IgD-negative memory B cell (primary cell): ENCODE measurements at regions not wholly inside any gene's neighbourhood (a gene's known extent, or its start where the extent isn't known, plus 50 kb on each side); places are given as distances from the start of the nearest gene placed in this dataset.
A peak's percentile ranks its signal among the peaks of the same experiment; 100 is the strongest.
"Not testable (repeated sequence)": the region's sequence is repeated elsewhere in the genome, so short reads cannot be mapped to it uniquely, and the experiment has no call there.

Experiments
- H3K27ac Mint-ChIP-seq, 3 donors: one replicate each; pipeline ENCODE4 v1.8.0; 2020 to 2022; ENCODE audit warnings: mild to moderate bottlenecking in 3 of 3, mixed read lengths in 3 of 3, moderate library complexity in 1 of 3
- H3K27me3 Mint-ChIP-seq: one replicate; pipeline ENCODE4 v1.8.0; 2021; ENCODE audit warnings: mixed read lengths
- H3K36me3 Mint-ChIP-seq: one replicate; pipeline ENCODE4 v1.8.0; 2020; ENCODE audit warnings: mild to moderate bottlenecking, mixed read lengths
- H3K4me1 Mint-ChIP-seq, 3 donors: one replicate each; pipeline ENCODE4 v1.8.0; 2020 to 2022; ENCODE audit warnings: mixed read lengths in 3 of 3, mild to moderate bottlenecking in 1 of 3
- H3K4me3 Mint-ChIP-seq, 4 donors: one replicate each; pipeline ENCODE4 v1.8.0; 2020 to 2022; ENCODE audit warnings: mild to moderate bottlenecking in 4 of 4, mixed read lengths in 4 of 4, moderate library complexity in 3 of 4
- H3K9me3 Mint-ChIP-seq, 3 donors: one replicate each; pipeline ENCODE4 v1.8.0; 2020 to 2021; ENCODE audit warnings: mixed read lengths in 3 of 3, mild to moderate bottlenecking in 1 of 3

DNA sequence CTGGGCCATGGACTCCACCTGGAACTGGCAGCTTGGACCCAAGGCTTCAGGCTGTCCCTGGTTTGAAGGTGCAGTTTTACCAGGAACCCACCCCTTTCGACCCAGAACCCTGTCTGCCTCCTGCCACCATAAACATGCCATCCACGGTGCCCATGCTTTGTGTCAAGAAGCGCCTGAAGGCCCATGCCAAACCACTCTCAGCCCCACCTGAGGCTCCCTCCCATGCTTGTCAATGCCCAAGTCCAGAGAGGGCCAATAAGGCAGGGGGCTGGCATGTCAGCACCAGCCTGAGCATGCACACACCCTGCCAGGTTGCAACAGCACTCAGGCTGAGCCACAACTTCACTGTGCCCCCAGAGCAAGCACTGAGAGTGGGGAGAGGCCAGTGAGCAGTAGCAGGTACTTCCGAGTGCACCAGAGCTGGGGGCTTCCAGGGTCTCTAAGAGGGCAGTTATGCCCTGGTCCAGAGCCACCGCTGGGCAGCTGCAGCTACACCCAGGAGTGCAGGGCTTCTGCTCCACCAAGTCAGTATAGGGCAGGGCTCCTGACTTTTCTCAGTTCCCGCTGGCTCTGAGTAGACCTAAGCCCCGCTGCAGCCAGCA lies 1256.0 kb downstream of the AMY1C start:
- Mint-ChIP-seq H3K36me3 (no peaks in the 10 kb centered on the region), H3K27ac (no peak overlapping the region), H3K27me3 (no peaks in the 10 kb centered on the region), H3K9me3 (peaks cover 0 to 1% (median 0%) of the 10 kb centered on the region in 3 donors), H3K4me3 (no peak overlapping the region), H3K4me1 (no peaks in the 10 kb centered on the region)

DNA sequence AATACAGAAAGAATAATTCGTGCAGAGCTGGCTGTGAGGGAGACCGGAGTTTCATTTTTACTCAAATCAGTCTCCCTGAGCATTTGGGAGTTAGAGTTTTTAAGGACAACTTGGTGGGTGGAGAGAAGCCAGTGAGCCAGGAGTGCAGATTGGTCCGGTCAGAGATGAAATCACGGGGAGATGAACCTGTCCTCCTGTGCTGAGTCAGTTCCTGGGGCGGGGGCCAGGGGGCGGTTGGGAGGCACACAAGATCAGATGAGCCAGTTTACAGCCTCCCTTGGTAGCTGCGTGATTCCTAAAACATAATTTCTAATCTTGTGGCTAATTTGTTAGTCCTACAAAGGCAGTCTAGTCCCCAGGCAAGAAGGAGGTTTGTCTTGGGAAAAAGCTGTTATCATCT lies 1267.9 kb downstream of the AMY1C start:
- no peaks in the 10 kb centered on the region for H3K36me3 Mint-ChIP-seq
- H3K4me1 Mint-ChIP-seq: no peaks in the 10 kb centered on the region
- no peak overlapping the region for H3K27ac Mint-ChIP-seq
- H3K27me3 Mint-ChIP-seq: no peaks in the 10 kb centered on the region
- no peak overlapping the region for H3K4me3 Mint-ChIP-seq
- peaks cover 0 to 2% (median 0%) of the 10 kb centered on the region in 3 donors for H3K9me3 Mint-ChIP-seq

DNA sequence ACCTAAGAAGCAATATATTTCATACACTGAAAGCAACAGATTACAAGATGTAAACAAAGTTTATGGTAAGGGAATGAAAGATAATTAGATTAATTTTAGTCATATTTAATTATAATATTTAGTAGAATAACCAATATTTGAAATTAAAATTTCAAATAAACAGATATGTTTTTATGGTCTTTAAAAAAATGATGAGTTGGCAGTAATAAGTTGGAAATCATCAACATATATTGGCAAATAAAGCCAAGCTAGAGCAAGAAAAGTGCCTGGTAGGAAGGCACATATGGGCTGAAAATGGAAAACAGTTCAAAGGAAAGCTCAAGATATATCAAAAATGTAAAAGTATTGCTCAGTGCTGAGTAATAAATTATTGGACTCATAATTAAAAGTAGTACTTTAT lies 1274.0 kb downstream of the AMY1C start:
- Mint-ChIP-seq H3K27me3 (no peaks in the 10 kb centered on the region), H3K27ac (no peak overlapping the region), H3K36me3 (no peaks in the 10 kb centered on the region), H3K4me1 (no peaks in the 10 kb centered on the region), H3K4me3 (no peak overlapping the region), H3K9me3 (no peaks in the 10 kb centered on the region)

DNA sequence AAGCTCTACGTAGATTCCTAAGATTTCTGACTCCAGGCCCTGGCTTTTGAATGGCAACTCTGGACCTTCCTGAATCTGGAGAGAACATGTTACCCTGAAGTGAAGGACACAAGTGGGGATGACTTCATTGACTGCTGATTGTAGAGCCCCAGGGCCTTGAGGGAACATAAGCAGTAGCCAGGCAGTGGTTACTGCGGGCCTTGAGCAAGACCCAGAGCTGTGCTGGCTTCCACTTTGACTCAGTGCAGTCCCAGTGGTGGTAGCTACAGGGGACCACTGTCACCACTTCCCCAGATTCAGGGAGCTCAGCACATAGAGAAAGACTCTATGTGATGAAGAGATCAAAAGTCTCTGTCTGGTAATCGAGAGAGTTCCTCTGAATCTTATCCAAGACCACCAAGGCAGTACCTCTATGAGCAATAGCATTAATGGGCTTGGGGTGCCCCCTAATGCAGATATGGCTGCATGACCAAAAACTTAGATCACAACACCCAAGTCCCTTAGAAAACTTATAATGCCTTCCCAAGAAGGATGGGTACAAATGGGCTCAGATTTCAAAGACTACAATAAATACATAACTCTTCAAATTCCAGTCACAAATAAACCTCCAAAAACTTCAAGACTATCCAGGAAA lies 1278.3 kb downstream of the AMY1C start:
- Mint-ChIP-seq H3K9me3 (no peaks in the 10 kb centered on the region), H3K36me3 (no peaks in the 10 kb centered on the region), H3K4me1 (no peaks in the 10 kb centered on the region), H3K4me3 (no peak overlapping the region), H3K27ac (no peak overlapping the region), H3K27me3 (no peaks in the 10 kb centered on the region)

DNA sequence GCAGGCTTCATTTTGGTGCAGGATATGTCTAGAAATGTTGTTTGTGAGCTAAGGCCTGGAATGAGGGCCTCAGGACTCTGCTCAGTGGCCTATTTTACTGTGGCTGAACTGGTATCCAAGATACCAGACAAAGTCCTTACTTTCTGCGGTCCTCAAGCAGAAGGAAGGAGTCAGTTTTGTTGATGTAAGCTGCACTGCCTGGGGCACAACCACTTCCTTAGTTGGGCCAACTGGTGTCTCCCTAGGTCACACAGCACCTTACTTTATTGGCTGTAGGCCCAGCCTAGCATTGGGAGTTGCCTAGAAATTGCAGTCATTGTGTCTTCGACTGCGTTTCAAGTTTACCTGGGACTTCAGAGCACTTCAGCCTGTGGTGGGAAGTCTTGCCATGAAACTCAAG lies 1322.7 kb downstream of the AMY1C start:
- Mint-ChIP-seq H3K36me3 (no peaks in the 10 kb centered on the region), H3K27ac (no peak overlapping the region), H3K4me3 (no peak overlapping the region), H3K4me1 (no peaks in the 10 kb centered on the region), H3K9me3 (peaks cover 0 to 3% (median 0%) of the 10 kb centered on the region in 3 donors), H3K27me3 (no peaks in the 10 kb centered on the region)

DNA sequence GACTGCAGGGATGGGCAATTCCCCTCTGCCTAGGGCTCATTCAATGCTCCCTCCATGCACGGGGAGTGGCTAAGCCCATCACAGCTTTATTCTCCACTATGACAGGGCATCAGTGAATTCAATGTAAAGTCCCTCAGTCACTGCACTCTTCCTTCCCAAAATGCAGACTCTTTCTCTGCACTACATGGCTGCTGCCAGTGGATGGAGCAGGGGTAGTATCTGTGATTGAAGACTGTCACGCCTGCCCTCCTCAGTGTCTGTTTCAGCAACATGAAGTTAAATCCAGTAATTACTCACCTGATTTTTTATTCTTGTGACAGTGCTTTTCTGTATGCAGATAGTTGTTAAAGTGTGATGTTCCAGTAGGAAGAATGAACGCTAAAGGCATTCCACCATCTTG lies 1323.2 kb downstream of the AMY1C start:
- Mint-ChIP-seq H3K9me3 (no peaks in the 10 kb centered on the region), H3K4me3 (no peak overlapping the region), H3K27ac (peak overlapping the region in 1 of 3 donors; percentile 27), H3K4me1 (no peaks in the 10 kb centered on the region), H3K27me3 (no peaks in the 10 kb centered on the region), H3K36me3 (no peaks in the 10 kb centered on the region)

DNA sequence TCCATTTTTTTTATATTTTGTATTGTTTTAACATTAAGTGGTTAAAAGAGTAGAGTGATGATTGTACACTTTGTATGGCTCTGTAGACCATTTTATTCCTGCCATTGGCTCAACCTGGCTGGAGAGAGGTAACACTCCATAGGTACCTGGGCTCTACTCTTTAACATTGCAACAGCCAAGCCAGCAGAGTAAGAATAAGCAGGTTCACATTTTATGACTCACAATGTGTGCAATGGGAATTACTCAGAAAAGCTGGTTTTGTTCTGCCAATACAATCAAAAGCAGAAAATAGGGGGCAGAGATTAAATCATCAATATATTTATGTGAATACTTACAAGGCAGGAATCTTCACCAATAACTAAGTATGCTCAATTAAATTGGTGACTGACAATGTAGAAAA lies 1324.0 kb downstream of the AMY1C start:
- H3K4me1 Mint-ChIP-seq: no peaks in the 10 kb centered on the region
- no peaks in the 10 kb centered on the region for H3K9me3 Mint-ChIP-seq

DNA sequence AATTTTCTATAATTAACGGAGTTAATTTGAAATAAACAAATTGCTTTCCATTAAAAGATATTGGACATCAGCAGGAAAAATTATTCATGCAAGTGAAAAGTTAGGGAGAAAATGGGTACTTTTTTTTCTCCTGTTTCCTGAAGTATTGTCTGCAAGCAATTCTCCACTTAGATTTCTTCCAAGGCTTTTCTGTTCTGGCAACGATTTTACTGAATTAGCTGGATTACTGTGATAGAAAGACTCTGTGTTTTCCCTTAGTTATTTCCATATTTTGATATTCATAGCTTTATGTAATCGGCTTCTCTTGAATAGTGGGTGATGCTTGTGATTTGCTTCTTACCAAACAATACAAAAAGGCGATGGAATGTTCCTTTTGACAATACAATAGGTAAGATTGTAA lies 1333.9 kb downstream of the AMY1C start:
- Mint-ChIP-seq H3K27ac (no peak overlapping the region), H3K9me3 (no peaks in the 10 kb centered on the region), H3K36me3 (no peaks in the 10 kb centered on the region), H3K27me3 (peaks cover 2% of the 10 kb centered on the region), H3K4me3 (no peak overlapping the region), H3K4me1 (no peaks in the 10 kb centered on the region)

More for the DNA sequence above, 1324.0 kb downstream of the AMY1C start:
- H3K36me3 Mint-ChIP-seq: no peaks in the 10 kb centered on the region
- no peak overlapping the region for H3K27ac Mint-ChIP-seq
- no peaks in the 10 kb centered on the region for H3K27me3 Mint-ChIP-seq
- no peak overlapping the region for H3K4me3 Mint-ChIP-seq

DNA sequence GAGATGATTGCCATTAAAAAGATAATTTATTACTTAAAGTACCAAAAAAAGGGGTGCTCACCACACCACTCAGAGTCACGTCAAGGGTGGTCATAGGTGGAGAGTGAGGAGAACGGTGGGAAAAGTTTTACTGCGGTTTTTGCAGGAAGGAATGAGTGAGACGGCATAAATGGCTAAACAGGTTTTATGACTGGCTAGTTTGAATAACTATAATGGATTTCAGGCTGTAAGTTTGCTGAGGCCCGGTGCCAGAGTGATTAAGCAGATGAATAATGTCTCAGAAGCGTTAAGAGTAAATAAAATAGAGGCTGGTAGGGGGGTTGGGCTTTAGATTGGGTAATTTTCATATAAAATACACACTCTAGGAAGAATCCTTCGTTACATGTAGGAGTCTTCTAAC lies 1337.8 kb downstream of the AMY1C start:
- H3K27me3 Mint-ChIP-seq: peaks cover 2% of the 10 kb centered on the region
- no peaks in the 10 kb centered on the region for H3K36me3 Mint-ChIP-seq
- no peaks in the 10 kb centered on the region for H3K9me3 Mint-ChIP-seq
- no peak overlapping the region for H3K4me3 Mint-ChIP-seq
- H3K27ac Mint-ChIP-seq: no peak overlapping the region
- H3K4me1 Mint-ChIP-seq: no peaks in the 10 kb centered on the region

DNA sequence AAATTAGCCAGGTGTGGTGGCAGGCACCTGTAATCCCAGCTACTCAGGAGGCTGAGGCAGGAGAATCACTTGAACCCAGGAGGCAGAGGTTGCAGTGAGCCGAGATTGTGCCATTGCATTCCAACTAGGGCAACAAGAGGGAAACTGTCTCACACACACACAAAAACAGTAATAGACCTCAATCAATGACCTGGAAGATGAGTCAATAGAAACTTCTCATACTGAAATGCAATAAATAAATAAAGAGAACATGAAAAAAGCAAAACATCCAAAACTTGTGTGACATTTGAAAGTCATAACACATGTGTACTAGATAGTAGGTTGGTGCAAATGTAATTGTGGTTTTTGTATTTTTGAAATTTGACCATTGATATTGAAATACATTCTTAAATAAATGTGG lies 1338.5 kb downstream of the AMY1C start:
- H3K27me3 Mint-ChIP-seq: peaks cover 2% of the 10 kb centered on the region
- H3K36me3 Mint-ChIP-seq: no peaks in the 10 kb centered on the region

DNA sequence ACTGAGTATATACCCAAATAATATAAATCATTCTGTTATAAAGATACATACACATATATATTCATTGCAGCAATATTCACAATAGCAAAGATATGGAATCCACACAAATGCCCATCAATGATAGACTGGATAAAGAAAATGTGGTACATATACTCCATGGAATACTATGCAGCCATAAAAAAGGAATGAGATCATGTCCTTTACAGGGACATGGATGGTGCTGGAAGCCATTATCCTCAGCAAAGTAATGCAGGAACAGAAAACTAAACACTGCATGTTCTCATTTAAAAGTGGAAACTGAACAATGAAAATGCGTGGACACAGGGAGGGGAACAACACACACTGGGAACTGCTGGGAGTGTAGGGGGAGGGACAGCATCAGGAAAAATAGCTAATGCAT lies 1344.2 kb downstream of the AMY1C start:
- H3K27ac Mint-ChIP-seq, H3K4me1 Mint-ChIP-seq, H3K36me3 Mint-ChIP-seq, H3K4me3 Mint-ChIP-seq, H3K27me3 Mint-ChIP-seq, H3K9me3 Mint-ChIP-seq: not testable (repeated sequence)

More for the DNA sequence above, 1338.5 kb downstream of the AMY1C start:
- peaks cover 0 to 2% (median 0%) of the 10 kb centered on the region in 3 donors for H3K9me3 Mint-ChIP-seq
- H3K4me1 Mint-ChIP-seq: no peaks in the 10 kb centered on the region
- H3K27ac Mint-ChIP-seq: no peak overlapping the region
- no peak overlapping the region for H3K4me3 Mint-ChIP-seq

DNA sequence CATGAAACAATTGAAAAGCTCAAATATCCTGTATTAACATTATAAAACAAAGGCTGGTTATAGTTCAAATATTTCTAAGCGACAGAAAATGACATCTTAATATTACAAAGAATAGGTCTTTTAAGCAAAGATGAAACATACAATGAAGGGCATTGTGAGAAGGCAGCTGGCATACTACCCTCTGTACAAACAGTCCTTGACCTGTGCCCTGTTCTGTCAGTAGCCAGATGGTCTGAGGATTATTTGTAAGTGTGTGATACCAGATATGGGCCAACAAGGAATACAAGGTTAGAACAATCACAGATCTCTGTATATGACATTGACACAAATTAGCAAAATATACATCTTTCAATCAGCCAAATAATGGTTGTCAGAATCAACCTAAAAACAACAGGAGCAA lies 1350.4 kb downstream of the AMY1C start:
- Mint-ChIP-seq H3K4me3 (no peak overlapping the region), H3K27ac (no peak overlapping the region), H3K27me3 (no peaks in the 10 kb centered on the region), H3K9me3 (peaks cover 0 to 2% (median 1%) of the 10 kb centered on the region in 3 donors), H3K36me3 (no peaks in the 10 kb centered on the region), H3K4me1 (no peaks in the 10 kb centered on the region)

DNA sequence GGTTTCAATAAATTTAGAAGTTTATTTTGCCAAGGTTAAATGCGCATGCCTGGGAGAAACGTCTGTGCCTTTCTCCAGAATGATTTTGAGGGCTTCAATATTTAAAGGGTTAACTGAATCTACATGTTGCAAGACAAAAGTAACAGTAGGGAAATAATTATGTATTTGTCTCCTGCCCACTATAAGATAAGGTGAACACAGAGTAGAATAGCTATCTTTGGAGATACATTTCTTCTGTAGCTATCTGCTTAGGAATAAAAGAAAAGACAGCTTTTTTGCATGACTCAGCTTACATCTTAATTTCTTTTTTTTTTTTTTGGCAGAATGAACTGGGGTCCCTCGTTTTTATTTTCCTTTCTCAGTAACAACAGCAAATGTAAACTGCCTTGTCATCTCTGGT lies 1351.6 kb downstream of the AMY1C start:
- no peak overlapping the region for H3K4me3 Mint-ChIP-seq
- no peaks in the 10 kb centered on the region for H3K4me1 Mint-ChIP-seq
- no peak overlapping the region for H3K27ac Mint-ChIP-seq
- no peaks in the 10 kb centered on the region for H3K36me3 Mint-ChIP-seq
- peaks cover 0 to 3% (median 2%) of the 10 kb centered on the region in 3 donors for H3K9me3 Mint-ChIP-seq
- no peaks in the 10 kb centered on the region for H3K27me3 Mint-ChIP-seq

DNA sequence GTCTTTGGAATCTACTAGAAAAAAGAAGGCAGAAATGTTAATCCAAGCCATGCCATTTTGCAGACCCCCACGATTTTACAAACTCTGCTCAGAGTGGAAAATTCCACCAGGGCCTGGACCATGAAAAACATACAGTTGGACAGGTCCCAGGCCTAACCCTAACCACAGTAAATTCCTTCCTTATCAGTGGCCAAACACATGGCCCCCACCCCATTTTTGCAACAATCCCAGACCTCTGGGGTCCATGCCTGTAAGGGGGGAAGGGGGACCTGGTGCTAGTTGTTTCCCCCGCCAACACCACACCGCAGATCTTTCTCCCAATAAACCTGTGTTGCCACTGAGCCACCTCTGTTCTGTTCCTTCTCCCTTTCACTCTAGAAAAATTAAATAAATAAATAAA lies 1352.7 kb downstream of the AMY1C start:
- Mint-ChIP-seq H3K4me3 (no peak overlapping the region), H3K27me3 (no peaks in the 10 kb centered on the region), H3K27ac (no peak overlapping the region), H3K9me3 (peaks cover 0 to 3% (median 2%) of the 10 kb centered on the region in 3 donors), H3K36me3 (no peaks in the 10 kb centered on the region), H3K4me1 (no peaks in the 10 kb centered on the region)

DNA sequence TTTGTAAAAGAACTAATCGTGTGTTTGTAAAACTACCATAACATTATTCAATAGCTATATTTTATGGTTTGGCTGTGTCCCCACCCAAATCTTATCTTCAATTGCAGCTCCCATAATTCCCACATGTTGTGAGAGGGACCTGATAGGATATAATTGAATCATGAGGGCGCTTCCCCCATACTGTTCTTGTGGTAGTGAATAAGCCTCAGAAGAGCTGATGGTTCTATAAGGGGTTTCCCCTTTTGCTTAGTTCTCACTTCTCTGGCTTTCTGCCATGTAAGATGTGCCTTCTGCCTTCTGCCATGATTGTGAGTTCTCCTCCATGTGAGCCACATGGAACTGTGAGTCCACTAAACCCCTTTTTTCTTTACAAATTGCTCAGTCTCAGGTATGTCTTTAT lies 1372.3 kb downstream of the AMY1C start:
- Mint-ChIP-seq H3K27me3 (no peaks in the 10 kb centered on the region), H3K4me1 (no peaks in the 10 kb centered on the region), H3K4me3 (no peak overlapping the region), H3K27ac (no peak overlapping the region), H3K9me3 (peaks cover 0 to 4% (median 0%) of the 10 kb centered on the region in 3 donors), H3K36me3 (peaks cover 2% of the 10 kb centered on the region)
